Spleen (tissue), 7 donors: ENCODE measurements at regions not wholly inside any gene's neighbourhood (a gene's known extent, or its start where the extent isn't known, plus 50 kb on each side); places are given as distances from the start of the nearest gene placed in this dataset.

Experiments used
- POLR2A ChIP-seq, 3 donors: fragments of 450-650 bp; IDR thresholded peaks; one replicate each; pipeline ENCODE4 v1.5.1; 2017; ENCODE audit warnings: antibody characterized with exemption in 3 of 3, mild to moderate bottlenecking in 1 of 3
- TF ChIP-seq, protein P1 (sequence below), 11 experiments: fragments of 200-600 bp in 7 of 11; fragments of 450-650 bp in 4 of 11; sonication (generic) in 4 of 11; IDR thresholded peaks in 8 of 11; conservative IDR thresholded peaks in 3 of 11; 1 replicate in 7 of 11; 2 replicates in 4 of 11; pipeline versions ENCODE4 v1.4.0 to v1.8.0; 2016 to 2021; ENCODE audit warnings: antibody characterized with exemption in 11 of 11, inconsistent platforms in 4 of 11, mild to moderate bottlenecking in 1 of 11
- donor health status: DM: no; HTN: no; CAD: no; lungs with moderate emphysema.
- donor health status: DM: no; HTN: no; CAD: no.
- donor health status: DM: no; HTN: no; CAD: no.

DNA sequence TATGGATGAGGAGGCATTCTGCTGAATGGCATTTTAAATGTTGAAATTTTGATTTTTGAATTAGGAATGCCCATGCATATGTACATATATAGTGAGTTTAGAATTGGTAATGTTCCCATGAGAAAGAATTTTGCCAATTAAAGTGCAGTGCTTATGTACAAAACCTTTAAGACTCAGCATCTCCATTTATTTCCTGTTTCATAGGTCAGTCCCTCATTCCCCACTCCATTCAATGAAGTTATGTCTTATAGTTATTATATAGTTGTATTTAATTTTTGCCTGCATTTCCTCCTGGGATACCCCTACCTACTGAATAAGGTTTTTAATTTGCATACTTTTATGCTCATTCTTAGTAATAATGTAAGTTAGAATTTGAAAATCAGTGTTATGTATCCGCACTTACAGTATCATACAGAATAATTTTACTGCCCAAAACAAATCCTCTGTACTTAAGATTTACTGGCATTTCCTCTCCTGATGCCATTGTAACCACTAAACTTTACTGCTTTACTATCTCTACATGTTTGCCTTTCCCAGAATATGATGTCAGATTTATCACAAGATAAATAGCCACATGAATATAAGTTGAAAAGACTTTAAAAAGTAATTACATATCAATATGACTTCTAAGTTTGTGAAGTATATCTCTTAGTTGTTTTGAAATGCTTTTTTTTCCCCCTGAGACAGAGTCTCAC lies 389.1 kb upstream of the NDN start:
- TF ChIP-seq, protein P1, sequence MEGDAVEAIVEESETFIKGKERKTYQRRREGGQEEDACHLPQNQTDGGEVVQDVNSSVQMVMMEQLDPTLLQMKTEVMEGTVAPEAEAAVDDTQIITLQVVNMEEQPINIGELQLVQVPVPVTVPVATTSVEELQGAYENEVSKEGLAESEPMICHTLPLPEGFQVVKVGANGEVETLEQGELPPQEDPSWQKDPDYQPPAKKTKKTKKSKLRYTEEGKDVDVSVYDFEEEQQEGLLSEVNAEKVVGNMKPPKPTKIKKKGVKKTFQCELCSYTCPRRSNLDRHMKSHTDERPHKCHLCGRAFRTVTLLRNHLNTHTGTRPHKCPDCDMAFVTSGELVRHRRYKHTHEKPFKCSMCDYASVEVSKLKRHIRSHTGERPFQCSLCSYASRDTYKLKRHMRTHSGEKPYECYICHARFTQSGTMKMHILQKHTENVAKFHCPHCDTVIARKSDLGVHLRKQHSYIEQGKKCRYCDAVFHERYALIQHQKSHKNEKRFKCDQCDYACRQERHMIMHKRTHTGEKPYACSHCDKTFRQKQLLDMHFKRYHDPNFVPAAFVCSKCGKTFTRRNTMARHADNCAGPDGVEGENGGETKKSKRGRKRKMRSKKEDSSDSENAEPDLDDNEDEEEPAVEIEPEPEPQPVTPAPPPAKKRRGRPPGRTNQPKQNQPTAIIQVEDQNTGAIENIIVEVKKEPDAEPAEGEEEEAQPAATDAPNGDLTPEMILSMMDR (IDR thresholded peaks at IDR 0.05 in 8 of 11, conservative IDR thresholded peaks at IDR 0.05 in 3 of 11): no peak
- TF ChIP-seq POLR2A (IDR thresholded peaks at IDR 0.05): no peak
